K562 (cell line): ENCODE measurements at regions not wholly inside any gene's neighbourhood (a gene's known extent, or its start where the extent isn't known, plus 50 kb on each side); places are given as distances from the start of the nearest gene placed in this dataset.

Source experiments
- ARID3B ChIP-seq: fragments of 250-450 bp; sonication (Bioruptor Pico); IDR thresholded peaks from 2 replicates; pipeline ENCODE4 v1.4.0; 2020; ENCODE audit warnings: borderline replicate concordance
- BRD4 ChIP-seq: fragments of 200-600 bp; sonication (generic); IDR thresholded peaks from 2 replicates; pipeline ENCODE4 v1.6.1; 2017; ENCODE audit warnings: inconsistent platforms
- CHCHD3 ChIP-seq: fragments of 250-450 bp; sonication (Bioruptor Pico); IDR thresholded peaks from 2 replicates; pipeline ENCODE4 v2.1.2; 2022; ENCODE audit warnings: mild to moderate bottlenecking
- CREM ChIP-seq: IDR thresholded peaks from 2 replicates; pipeline ENCODE4 v1.6.1; 2014; ENCODE audit warnings: antibody characterized with exemption, low read depth
- FOXA3 ChIP-seq, 2 experiments: fragments of 450-650 bp in 1 of 2; sonication (generic) in 1 of 2; formaldehyde crosslinking; IDR thresholded peaks in 1 of 2; conservative IDR thresholded peaks in 1 of 2; 2 replicates each; pipeline versions ENCODE4 v1.4.0 to v1.8.0; 2020 to 2022; ENCODE audit warnings: mild to moderate bottlenecking in 2 of 2, missing genetic modification reagents in 1 of 2
- NCOA4 ChIP-seq: fragments of 450-650 bp; IDR thresholded peaks from 2 replicates; pipeline ENCODE4 v1.6.1; 2018; ENCODE audit warnings: mild to moderate bottlenecking; ENCODE audit not compliant: partially characterized antibody
- NFIC ChIP-seq: fragments of 450-650 bp; IDR thresholded peaks from 2 replicates; pipeline ENCODE4 v1.6.1; 2017; ENCODE audit warnings: mild to moderate bottlenecking, inconsistent platforms
- PTBP1 ChIP-seq: fragments of 200-400 bp; formaldehyde crosslinking; IDR thresholded peaks from 2 replicates; pipeline ENCODE4 v1.6.1; 2017; ENCODE audit warnings: low read depth, low read length
- SAFB ChIP-seq: fragments of 200-400 bp; formaldehyde crosslinking; IDR thresholded peaks from 2 replicates; pipeline ENCODE4 v1.6.1; 2017; ENCODE audit warnings: low read depth, low read length, borderline replicate concordance
- SP2 ChIP-seq: IDR thresholded peaks from 2 replicates; pipeline ENCODE4 v1.6.1; 2011; ENCODE audit warnings: mild to moderate bottlenecking, low read depth, low read length, moderate library complexity; ENCODE audit not compliant: poor library complexity, severe bottlenecking; ENCODE audit errors: extremely low read depth
- SRSF3 ChIP-seq: fragments of 200-400 bp; formaldehyde crosslinking; IDR thresholded peaks from 2 replicates; pipeline ENCODE4 v1.6.1; 2016; ENCODE audit warnings: mild to moderate bottlenecking, low read length, moderate library complexity; ENCODE audit not compliant: insufficient read depth
- TCF7 ChIP-seq: sonication (generic); IDR thresholded peaks from 2 replicates; pipeline ENCODE4 v1.6.1; 2016; ENCODE audit warnings: antibody characterized with exemption, borderline replicate concordance
- TRIM24 ChIP-seq, 2 experiments: fragments of 450-650 bp; IDR thresholded peaks; 2 replicates each; pipeline ENCODE4 v1.6.1; 2016
- ZBTB1 ChIP-seq: sonication (generic); formaldehyde crosslinking; IDR thresholded peaks from 2 replicates; pipeline ENCODE4 v1.8.1; 2023; ENCODE audit warnings: missing genetic modification reagents, low read depth, mild to moderate bottlenecking, borderline replicate concordance
- ZBTB11 ChIP-seq, 3 experiments: fragments of 200-800 bp in 1 of 3; fragments of 250-450 bp in 1 of 3; fragments of 450-650 bp in 1 of 3; sonication (Bioruptor Pico) in 1 of 3; sonication (Bioruptor generic) in 1 of 3; formaldehyde crosslinking in 1 of 3; IDR thresholded peaks; 2 replicates each; pipeline versions ENCODE4 v1.6.1 to v1.8.0; 2016 to 2022; ENCODE audit warnings: mild to moderate bottlenecking in 2 of 3, missing genetic modification characterization in 2 of 3, missing compliant biosample characterization in 1 of 3, moderate library complexity in 1 of 3
- ZNF124 ChIP-seq: sonication (generic); formaldehyde crosslinking; IDR thresholded peaks from 2 replicates; pipeline ENCODE4 v1.8.1; 2022; ENCODE audit warnings: missing genetic modification reagents
- ZNF717 ChIP-seq: fragments of 250-450 bp; sonication (Bioruptor Pico); IDR thresholded peaks from 2 replicates; pipeline ENCODE4 v1.5.0; 2021
- TF ChIP-seq, protein P1 (sequence below): sonication (generic); formaldehyde crosslinking; IDR thresholded peaks from 2 replicates; pipeline ENCODE4 v1.5.0; 2020; ENCODE audit warnings: missing genetic modification reagents
- TF ChIP-seq, protein P2 (sequence below), 2 experiments: IDR thresholded peaks; 2 replicates each; pipeline ENCODE4 v1.6.1; 2011; ENCODE audit warnings: borderline replicate concordance in 1 of 2, control low read depth in 1 of 2, low read depth in 1 of 2, low read length in 1 of 2, mild to moderate bottlenecking in 1 of 2, mixed read lengths in 1 of 2, moderate library complexity in 1 of 2; ENCODE audit not compliant: insufficient read depth in 1 of 2, insufficient read length in 1 of 2, poor library complexity in 1 of 2, severe bottlenecking in 1 of 2; ENCODE audit errors: extremely low read depth in 1 of 2

DNA sequence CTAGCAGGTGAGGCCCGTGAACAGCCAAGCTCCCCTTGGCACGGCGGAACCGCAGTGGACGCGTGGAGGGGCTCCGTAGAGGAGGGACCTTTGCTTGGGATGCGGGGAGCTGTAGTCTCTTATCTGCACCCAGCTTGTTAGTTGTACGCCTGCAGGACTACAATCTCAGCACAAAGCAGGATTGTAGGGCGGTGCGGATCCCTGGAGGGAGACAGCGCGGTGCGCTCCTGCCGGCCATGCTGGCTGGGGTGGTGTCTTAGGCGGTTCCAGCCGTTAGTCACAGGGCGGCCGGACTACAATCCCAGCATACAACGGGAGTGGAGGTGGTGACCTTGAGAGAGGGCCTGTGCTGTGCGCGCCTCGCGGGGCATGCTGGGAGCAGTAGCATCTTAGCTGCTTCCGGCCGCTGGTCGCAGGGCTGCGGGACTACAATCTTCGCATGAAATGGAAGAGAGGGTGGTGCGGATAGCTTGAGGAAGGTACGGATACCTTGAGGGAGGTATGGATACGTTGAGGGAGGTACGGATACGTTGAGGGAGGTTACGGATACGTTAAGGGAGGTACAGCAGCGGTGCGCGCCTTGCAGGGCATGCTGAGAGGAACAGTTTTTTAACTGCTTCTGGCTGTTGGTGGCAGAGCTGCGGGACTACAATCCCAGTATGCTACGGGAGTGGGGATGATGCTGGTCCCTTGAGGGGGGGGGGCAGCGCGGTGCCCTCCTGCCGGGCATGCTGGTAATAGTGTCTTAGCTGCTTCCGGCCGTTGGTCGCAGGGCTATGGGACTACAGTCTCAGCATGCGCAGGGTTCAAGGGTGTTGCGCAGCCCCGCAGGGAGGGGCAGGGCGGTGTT, 1419.1 kb downstream of the UQCRFS1 start (continued):
- TF ChIP-seq, protein P1, sequence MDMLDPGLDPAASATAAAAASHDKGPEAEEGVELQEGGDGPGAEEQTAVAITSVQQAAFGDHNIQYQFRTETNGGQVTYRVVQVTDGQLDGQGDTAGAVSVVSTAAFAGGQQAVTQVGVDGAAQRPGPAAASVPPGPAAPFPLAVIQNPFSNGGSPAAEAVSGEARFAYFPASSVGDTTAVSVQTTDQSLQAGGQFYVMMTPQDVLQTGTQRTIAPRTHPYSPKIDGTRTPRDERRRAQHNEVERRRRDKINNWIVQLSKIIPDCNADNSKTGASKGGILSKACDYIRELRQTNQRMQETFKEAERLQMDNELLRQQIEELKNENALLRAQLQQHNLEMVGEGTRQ (CRISPR knock-in tag): no peak
- TF ChIP-seq SAFB (no peak), FOXA3 (CRISPR knock-in tag; conservative IDR thresholded peaks at IDR 0.05 in 1 of 2, IDR thresholded peaks at IDR 0.05 in 1 of 2) (no peak), TCF7 (no peak), NCOA4 (no peak), CREM (peak; percentile 82), TRIM24 (IDR thresholded peaks at IDR 0.05) (no peak), BRD4 (no peak), ARID3B (CRISPR knock-in tag) (peak; percentile 25; the same call in 1 of the 2 replicates), NFIC (no peak), ZBTB1 (CRISPR knock-in tag) (0 out of 2 replicates have a peak, but pooled peaks have one; percentile 37), ZNF124 (CRISPR knock-in tag) (no peak), PTBP1 (no peak), SRSF3 (no peak), CHCHD3 (CRISPR knock-in tag) (no peak), SP2 (no peak), ZBTB11 (CRISPR knock-in tag; IDR thresholded peaks at IDR 0.05) (peak in 1 of 3 experiments; percentile 34; a peak in 1 of 6 replicates), ZNF717 (CRISPR knock-in tag) (no peak)
- TF ChIP-seq, protein P2, sequence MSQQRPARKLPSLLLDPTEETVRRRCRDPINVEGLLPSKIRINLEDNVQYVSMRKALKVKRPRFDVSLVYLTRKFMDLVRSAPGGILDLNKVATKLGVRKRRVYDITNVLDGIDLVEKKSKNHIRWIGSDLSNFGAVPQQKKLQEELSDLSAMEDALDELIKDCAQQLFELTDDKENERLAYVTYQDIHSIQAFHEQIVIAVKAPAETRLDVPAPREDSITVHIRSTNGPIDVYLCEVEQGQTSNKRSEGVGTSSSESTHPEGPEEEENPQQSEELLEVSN (IDR thresholded peaks at IDR 0.05; ENCODE audit: borderline replicate concordance in 1 of 2, extremely low read depth in 1 of 2, insufficient read depth in 1 of 2, insufficient read length in 1 of 2, low read depth in 1 of 2, low read length in 1 of 2, poor library complexity in 1 of 2, severe bottlenecking in 1 of 2): peak in 1 of 2 experiments; percentile 59
